ENCODE measurements at regions not wholly inside any gene's neighbourhood (a gene's known extent, or its start where the extent isn't known, plus 50 kb on each side); places are given as distances from the start of the nearest gene placed in this dataset.
"Not testable (repeated sequence)": the region's sequence is repeated elsewhere in the genome, so short reads cannot be mapped to it uniquely, and the experiment has no call there.

GRCh38 chr5:19246191-19246590, 741.8 kb downstream of the CDH18 start:
- DNase-seq (ENCODE audit: low spot score); H3K4me3 ChIP-seq (replicated peaks in 1 of 3; ENCODE audit: insufficient read depth in 1 of 3, low read depth in 2 of 3, low read length in 3 of 3); H3K27me3 ChIP-seq (ENCODE audit: control insufficient read depth in 1 of 2, insufficient read depth in 2 of 2, low read length in 2 of 2); H3K79me2 ChIP-seq (ENCODE audit: insufficient read depth, low read length); H3K9ac ChIP-seq (ENCODE audit: insufficient read depth, low read depth, low read length); CTCF ChIA-PET (ENCODE audit: low intra/inter-chr PET ratio, low total read pairs); ATAC-seq; BruUV-seq (replicated peaks); intact Hi-C loops (cut with micrococcal nuclease; ENCODE audit: unreplicated experiment); in situ Hi-C loops (cut with HindIII; ENCODE audit: extremely low pct_ligation_motif_present, low pct_unique_long_range_greater_than_20kb); H3K4me2 ChIP-seq (ENCODE audit: low read depth, low read length); H3K27ac ChIP-seq (ENCODE audit: extremely low read length, insufficient read depth, low read length); H3K4me1 ChIP-seq (ENCODE audit: insufficient read depth, low read length); POLR2A ChIA-PET; H4K20me1 ChIP-seq (ENCODE audit: insufficient read depth, low read length); FAIRE-seq; H3K36me3 ChIP-seq (replicated peaks in 1 of 2; ENCODE audit: control insufficient read depth in 1 of 2, insufficient read depth in 2 of 2, low read length in 2 of 2); H2AFZ ChIP-seq (ENCODE audit: low read length): not testable (repeated sequence)
- peaks cover 53% of the 10 kb centered on the region for H3K9me3 ChIP-seq (ENCODE audit: low read length)
- 0% methylated on average over 1 of the region's 1 CpG for WGBS (ENCODE audit: low lambda C conversion rate)

- no peak for FAIRE-seq
- WGBS (ENCODE audit: low lambda C conversion rate), result 6% methylated on average over 3 of the region's 3 CpGs
- intact Hi-C loops (cut with micrococcal nuclease; ENCODE audit: unreplicated experiment) (no loop called here), in situ Hi-C loops (cut with HindIII; ENCODE audit: extremely low pct_ligation_motif_present, low pct_unique_long_range_greater_than_20kb) (no loop called here)
- no peak overlapping the region for H2AFZ ChIP-seq (ENCODE audit: low read length)
- no peaks in the 10 kb centered on the region for H3K36me3 ChIP-seq (replicated peaks in 1 of 2; ENCODE audit: control insufficient read depth in 1 of 2, insufficient read depth in 2 of 2, low read length in 2 of 2)
- no peak overlapping the region for H3K9ac ChIP-seq (ENCODE audit: insufficient read depth, low read depth, low read length)
- H3K4me1 ChIP-seq (ENCODE audit: insufficient read depth, low read length), result no peaks in the 10 kb centered on the region
- ChIA-PET POLR2A (no interaction called here), CTCF (ENCODE audit: low intra/inter-chr PET ratio, low total read pairs) (no interaction called here)
- TF ChIP-seq HNF4G (IDR thresholded peaks at IDR 0.05; ENCODE audit: borderline replicate concordance, low read depth, low read length), result no peak
- TF ChIP-seq HNF4G (CRISPR knock-in tag; IDR thresholded peaks at IDR 0.05; ENCODE audit: borderline replicate concordance, low read depth), result no peak
- no peak for TF ChIP-seq ZNF619 (CRISPR knock-in tag; IDR thresholded peaks at IDR 0.05)
- no peak for TF ChIP-seq ZNF24 (IDR thresholded peaks at IDR 0.05)
- no peak for TF ChIP-seq CERS6 (CRISPR knock-in tag; IDR thresholded peaks at IDR 0.05)
- no peak for TF ChIP-seq TCF7L2 (IDR thresholded peaks at IDR 0.05; ENCODE audit: low read depth, low read length)
- no peak for TF ChIP-seq FOXP1 (IDR thresholded peaks at IDR 0.05)
- TF ChIP-seq FOXP1 (CRISPR knock-in tag; IDR thresholded peaks at IDR 0.05), result no peak
- no peak for TF ChIP-seq GRHL1 (CRISPR knock-in tag; conservative IDR thresholded peaks at IDR 0.05)
- TF ChIP-seq SETDB1 (CRISPR knock-in tag; IDR thresholded peaks at IDR 0.05; ENCODE audit: borderline replicate concordance), result no peak
- TF ChIP-seq ZFP91 (CRISPR knock-in tag; IDR thresholded peaks at IDR 0.05; ENCODE audit: borderline replicate concordance), result no peak
- no peak for ATAC-seq
- no peak overlapping the region for H3K27ac ChIP-seq (ENCODE audit: extremely low read length, insufficient read depth, low read length)
- DNase-seq (ENCODE audit: low spot score), result no peak
- peaks cover 50% of the 10 kb centered on the region for H3K9me3 ChIP-seq (ENCODE audit: low read length)
- BruUV-seq (replicated peaks), result no TSS peak
- no peaks in the 10 kb centered on the region for H4K20me1 ChIP-seq (ENCODE audit: insufficient read depth, low read length)
- no peak overlapping the region for H3K4me3 ChIP-seq (replicated peaks in 1 of 3; ENCODE audit: insufficient read depth in 1 of 3, low read depth in 2 of 3, low read length in 3 of 3)
- no peaks in the 10 kb centered on the region for H3K79me2 ChIP-seq (ENCODE audit: insufficient read depth, low read length)
- H3K27me3 ChIP-seq (ENCODE audit: control insufficient read depth in 1 of 2, insufficient read depth in 2 of 2, low read length in 2 of 2), result no peaks in the 10 kb centered on the region
- H3K4me2 ChIP-seq (ENCODE audit: low read depth, low read length), result no peak overlapping the region
Measured at GRCh38 chr5:19247302-19247701, 740.7 kb downstream of the CDH18 start.

Measured in HepG2 (cell line).